HCT116 (cell line): ENCODE measurements at regions not wholly inside any gene's neighbourhood (a gene's known extent, or its start where the extent isn't known, plus 50 kb on each side); places are given as distances from the start of the nearest gene placed in this dataset.

ENCODE experiments used
- ATAC-seq: fragments of 200-7000 bp; cut with Tn5 transposase; 2 replicates; pipeline ENCODE4 v1.9.1; 2020; ENCODE audit warnings: mild to moderate bottlenecking, moderate library complexity
- BruUV-seq: library from RNA; stranded (reverse); fragments of 400-500 nt; replicated peaks from 2 replicates; lab custom pipeline; 2021; lab: Mats Ljungman, UMichigan
- CTCF ChIA-PET: fragments of 300-600 bp; sonication (Branson Sonifier 250); formaldehyde crosslinking; loops from one replicate; lab custom pipeline; 2021; ENCODE audit warnings: antibody characterized with exemption; lab: Charles Lee
- POLR2A ChIA-PET: fragments of 300-600, 350-600 bp; sonication (Branson Sonifier 250); formaldehyde crosslinking; loops from one replicate; lab custom pipeline; 2021; ENCODE audit warnings: antibody characterized with exemption; lab: Charles Lee
- RAD21 ChIA-PET, 2 experiments: fragments of 300-600 bp; sonication (Branson Sonifier 250); formaldehyde crosslinking; loops; one replicate each; lab custom pipeline; 2023; ENCODE audit warnings: low total read pairs in 2 of 2; ENCODE audit not compliant: uncharacterized antibody in 2 of 2, unreplicated experiment in 2 of 2, low non-redundant PET in 1 of 2; lab: Charles Lee
- DNase-seq: peaks from one replicate; pipeline ENCODE4 v3.0.0-alpha.2; 2010; ENCODE audit warnings: low read depth, low spot score
- H2AFZ ChIP-seq: fragments of 200-600 bp; shearing (Covaris generic), sonication (generic); 2 replicates; pipeline ENCODE4 v1.6.1; 2017; ENCODE audit warnings: low read depth, mixed run types, mixed read lengths, antibody characterized with exemption, low read length; ENCODE audit not compliant: poor library complexity, severe bottlenecking
- H3K27ac ChIP-seq: 2 replicates; pipeline ENCODE4 v1.5.1; 2012; ENCODE audit warnings: low read depth, low read length
- H3K27me3 ChIP-seq: fragments of 200-600 bp; sonication (generic); 2 replicates; pipeline ENCODE4 v1.6.1; 2016; ENCODE audit warnings: mixed run types, low read length, mixed read lengths; ENCODE audit not compliant: insufficient read depth
- H3K36me3 ChIP-seq, 2 experiments: fragments of 200-500 bp in 1 of 2; fragments of 200-600 bp in 1 of 2; sonication (Bioruptor generic) in 1 of 2; sonication (generic) in 1 of 2; 2 replicates each; pipeline versions ENCODE4 v1.5.1 to v1.6.1; 2014 to 2016; ENCODE audit warnings: low read length in 2 of 2, inconsistent platforms in 1 of 2, mixed read lengths in 1 of 2, mixed run types in 1 of 2; ENCODE audit not compliant: insufficient read depth in 2 of 2, control insufficient read depth in 1 of 2
- H3K4me1 ChIP-seq, 2 experiments: fragments of 200-600 bp in 1 of 2; sonication (generic) in 1 of 2; 2 replicates each; pipeline versions ENCODE4 v1.5.1 to v1.6.1; 2012 to 2017; ENCODE audit warnings: low read length in 2 of 2, inconsistent platforms in 1 of 2, mild to moderate bottlenecking in 1 of 2, mixed read lengths in 1 of 2, mixed run types in 1 of 2, moderate library complexity in 1 of 2; ENCODE audit not compliant: insufficient read depth in 2 of 2, control insufficient read depth in 1 of 2
- H3K4me2 ChIP-seq: fragments of 200-600 bp; sonication (generic); 2 replicates; pipeline ENCODE4 v1.6.1; 2017; ENCODE audit warnings: mixed run types, low read length, mixed read lengths
- H3K4me3 ChIP-seq, 2 experiments: fragments of 200-600 bp in 1 of 2; sonication (generic) in 1 of 2; replicated peaks in 1 of 2; 2 replicates each; pipeline ENCODE4 v1.5.1; 2011 to 2016; ENCODE audit warnings: low read length in 2 of 2, control low read depth in 1 of 2, low read depth in 1 of 2, mild to moderate bottlenecking in 1 of 2, mixed read lengths in 1 of 2, mixed run types in 1 of 2
- H3K79me2 ChIP-seq: fragments of 200-600 bp; sonication (generic); 2 replicates; pipeline ENCODE4 v1.6.1; 2017; ENCODE audit warnings: mild to moderate bottlenecking, mixed run types, low read length, moderate library complexity, mixed read lengths; ENCODE audit not compliant: insufficient read depth
- H3K9ac ChIP-seq: fragments of 200-600 bp; sonication (generic); 2 replicates; pipeline ENCODE4 v1.6.1; 2016; ENCODE audit warnings: low read length, mixed read lengths
- H3K9me2 ChIP-seq: fragments of 200-600 bp; sonication (generic), shearing (Covaris generic); 2 replicates; pipeline ENCODE4 v1.6.1; 2017; ENCODE audit warnings: mixed run types, mild to moderate bottlenecking, moderate library complexity; ENCODE audit not compliant: insufficient read depth
- H3K9me3 ChIP-seq, 2 experiments: fragments of 200-500 bp in 1 of 2; fragments of 200-600 bp in 1 of 2; sonication (Bioruptor generic) in 1 of 2; sonication (generic) in 1 of 2; 2 replicates each; pipeline ENCODE4 v1.6.1; 2014 to 2017; ENCODE audit warnings: low read length in 2 of 2, mixed read lengths in 2 of 2, inconsistent platforms in 1 of 2, low read depth in 1 of 2, mild to moderate bottlenecking in 1 of 2, mixed run types in 1 of 2, moderate library complexity in 1 of 2; ENCODE audit not compliant: control insufficient read depth in 1 of 2, insufficient read depth in 1 of 2
- H4K20me1 ChIP-seq: fragments of 200-600 bp; sonication (generic), shearing (Covaris generic); 2 replicates; pipeline ENCODE4 v1.6.1; 2017; ENCODE audit warnings: mixed run types, mild to moderate bottlenecking, moderate library complexity; ENCODE audit not compliant: insufficient read depth
- CEBPB ChIP-seq: IDR thresholded peaks from 2 replicates; pipeline ENCODE4 v1.6.1; 2012; ENCODE audit warnings: low read depth
- EZH2 ChIP-seq: fragments of 200-600 bp; sonication (generic); IDR thresholded peaks from 2 replicates; pipeline ENCODE4 v1.6.1; 2017; ENCODE audit warnings: antibody characterized with exemption, mixed run types
- EZH2phosphoT487 ChIP-seq: fragments of 200-600 bp; IDR thresholded peaks from 2 replicates; pipeline ENCODE4 v1.6.1; 2018; ENCODE audit warnings: antibody characterized with exemption, borderline replicate concordance
- SIN3A ChIP-seq: IDR thresholded peaks from 2 replicates; pipeline ENCODE4 v1.6.1; 2012; ENCODE audit warnings: low read depth
- intact Hi-C: fragments of 100-400 bp; cut with micrococcal nuclease; formaldehyde crosslinking; loops from 2 replicates; pipeline ENCODE4 v1.10.0; 2022
- TF ChIP-seq, protein P1 (sequence below): IDR thresholded peaks from 2 replicates; pipeline ENCODE4 v1.6.1; 2011; ENCODE audit warnings: mild to moderate bottlenecking, low read length, moderate library complexity; ENCODE audit not compliant: insufficient replicate concordance; ENCODE audit errors: extremely low read depth
- TF ChIP-seq, protein P2 (sequence below): IDR thresholded peaks from 2 replicates; pipeline ENCODE4 v1.6.1; 2012; ENCODE audit warnings: low read depth
- TF ChIP-seq, protein P3 (sequence below): IDR thresholded peaks from 2 replicates; pipeline ENCODE4 v1.6.1; 2012

DNA sequence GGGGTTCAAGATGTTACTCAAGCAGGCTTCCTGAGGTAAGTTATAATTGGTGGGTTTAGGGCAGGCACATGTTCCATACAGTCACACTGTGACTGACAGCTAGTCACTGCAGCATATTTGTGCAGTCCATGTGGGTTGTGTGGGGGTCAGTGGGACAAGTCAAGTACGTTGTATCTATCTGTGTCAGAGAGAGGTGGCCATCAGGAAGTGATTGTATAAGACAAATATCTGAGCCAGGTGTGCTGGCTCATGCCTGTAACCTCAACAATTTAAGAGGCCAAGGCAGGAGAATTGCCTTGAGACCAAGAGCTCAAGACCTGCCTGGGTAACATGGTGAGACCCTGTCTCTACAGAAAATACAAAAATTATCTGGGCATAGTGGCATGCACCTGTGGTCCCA lies 509.3 kb downstream of the CENPC start:
- ChIA-PET CTCF (no interaction called here), POLR2A (no interaction called here), RAD21 (no interaction called here)
- H3K4me1 ChIP-seq: no peaks in the 10 kb centered on the region
- H4K20me1 ChIP-seq: no peaks in the 10 kb centered on the region
- H3K9me3 ChIP-seq: peaks cover 5 to 21% of the 10 kb centered on the region in 2 experiments; a peak in 3 of 4 replicates
- no peaks in the 10 kb centered on the region for H3K9me2 ChIP-seq
- H3K27me3 ChIP-seq: no peaks in the 10 kb centered on the region
- no peaks in the 10 kb centered on the region for H3K36me3 ChIP-seq
- DNase-seq (no peak), ATAC-seq (no peak)
- H3K4me3 ChIP-seq: no peak overlapping the region
- H2AFZ ChIP-seq: no peak overlapping the region
- no peak overlapping the region for H3K9ac ChIP-seq
- intact Hi-C loops: no loop called here
- no peak overlapping the region for H3K27ac ChIP-seq
- no peak overlapping the region for H3K4me2 ChIP-seq
- TF ChIP-seq SIN3A (no peak), EZH2phosphoT487 (no peak), CEBPB (no peak), EZH2 (no peak)
- TF ChIP-seq, protein P1, sequence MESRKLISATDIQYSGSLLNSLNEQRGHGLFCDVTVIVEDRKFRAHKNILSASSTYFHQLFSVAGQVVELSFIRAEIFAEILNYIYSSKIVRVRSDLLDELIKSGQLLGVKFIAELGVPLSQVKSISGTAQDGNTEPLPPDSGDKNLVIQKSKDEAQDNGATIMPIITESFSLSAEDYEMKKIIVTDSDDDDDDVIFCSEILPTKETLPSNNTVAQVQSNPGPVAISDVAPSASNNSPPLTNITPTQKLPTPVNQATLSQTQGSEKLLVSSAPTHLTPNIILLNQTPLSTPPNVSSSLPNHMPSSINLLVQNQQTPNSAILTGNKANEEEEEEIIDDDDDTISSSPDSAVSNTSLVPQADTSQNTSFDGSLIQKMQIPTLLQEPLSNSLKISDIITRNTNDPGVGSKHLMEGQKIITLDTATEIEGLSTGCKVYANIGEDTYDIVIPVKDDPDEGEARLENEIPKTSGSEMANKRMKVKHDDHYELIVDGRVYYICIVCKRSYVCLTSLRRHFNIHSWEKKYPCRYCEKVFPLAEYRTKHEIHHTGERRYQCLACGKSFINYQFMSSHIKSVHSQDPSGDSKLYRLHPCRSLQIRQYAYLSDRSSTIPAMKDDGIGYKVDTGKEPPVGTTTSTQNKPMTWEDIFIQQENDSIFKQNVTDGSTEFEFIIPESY: no peak
- TF ChIP-seq, protein P2, sequence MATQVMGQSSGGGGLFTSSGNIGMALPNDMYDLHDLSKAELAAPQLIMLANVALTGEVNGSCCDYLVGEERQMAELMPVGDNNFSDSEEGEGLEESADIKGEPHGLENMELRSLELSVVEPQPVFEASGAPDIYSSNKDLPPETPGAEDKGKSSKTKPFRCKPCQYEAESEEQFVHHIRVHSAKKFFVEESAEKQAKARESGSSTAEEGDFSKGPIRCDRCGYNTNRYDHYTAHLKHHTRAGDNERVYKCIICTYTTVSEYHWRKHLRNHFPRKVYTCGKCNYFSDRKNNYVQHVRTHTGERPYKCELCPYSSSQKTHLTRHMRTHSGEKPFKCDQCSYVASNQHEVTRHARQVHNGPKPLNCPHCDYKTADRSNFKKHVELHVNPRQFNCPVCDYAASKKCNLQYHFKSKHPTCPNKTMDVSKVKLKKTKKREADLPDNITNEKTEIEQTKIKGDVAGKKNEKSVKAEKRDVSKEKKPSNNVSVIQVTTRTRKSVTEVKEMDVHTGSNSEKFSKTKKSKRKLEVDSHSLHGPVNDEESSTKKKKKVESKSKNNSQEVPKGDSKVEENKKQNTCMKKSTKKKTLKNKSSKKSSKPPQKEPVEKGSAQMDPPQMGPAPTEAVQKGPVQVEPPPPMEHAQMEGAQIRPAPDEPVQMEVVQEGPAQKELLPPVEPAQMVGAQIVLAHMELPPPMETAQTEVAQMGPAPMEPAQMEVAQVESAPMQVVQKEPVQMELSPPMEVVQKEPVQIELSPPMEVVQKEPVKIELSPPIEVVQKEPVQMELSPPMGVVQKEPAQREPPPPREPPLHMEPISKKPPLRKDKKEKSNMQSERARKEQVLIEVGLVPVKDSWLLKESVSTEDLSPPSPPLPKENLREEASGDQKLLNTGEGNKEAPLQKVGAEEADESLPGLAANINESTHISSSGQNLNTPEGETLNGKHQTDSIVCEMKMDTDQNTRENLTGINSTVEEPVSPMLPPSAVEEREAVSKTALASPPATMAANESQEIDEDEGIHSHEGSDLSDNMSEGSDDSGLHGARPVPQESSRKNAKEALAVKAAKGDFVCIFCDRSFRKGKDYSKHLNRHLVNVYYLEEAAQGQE: no peak
- TF ChIP-seq, protein P3, sequence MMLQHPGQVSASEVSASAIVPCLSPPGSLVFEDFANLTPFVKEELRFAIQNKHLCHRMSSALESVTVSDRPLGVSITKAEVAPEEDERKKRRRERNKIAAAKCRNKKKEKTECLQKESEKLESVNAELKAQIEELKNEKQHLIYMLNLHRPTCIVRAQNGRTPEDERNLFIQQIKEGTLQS: no peak
- no TSS peak for BruUV-seq
- no peaks in the 10 kb centered on the region for H3K79me2 ChIP-seq
